Stimulated activated naive CD8-positive, alpha-beta T cell treated with anti-CD3 and anti-CD28 coated beads, Interleukin-15, Interleukin-2, amounts not matched to agents 100 ng/mL and 50 ng/mL, for 24 hours (primary cell): ENCODE measurements at regions not wholly inside any gene's neighbourhood (a gene's known extent, or its start where the extent isn't known, plus 50 kb on each side); places are given as distances from the start of the nearest gene placed in this dataset.

ENCODE experiments used
- H3K27ac Mint-ChIP-seq: one replicate; pipeline ENCODE4 v1.8.0; 2021; ENCODE audit warnings: mild to moderate bottlenecking, mixed read lengths
- H3K27me3 Mint-ChIP-seq: one replicate; pipeline ENCODE4 v1.8.0; 2021; ENCODE audit warnings: mixed read lengths
- H3K36me3 Mint-ChIP-seq: one replicate; pipeline ENCODE4 v1.8.0; 2021; ENCODE audit warnings: low read depth, mixed read lengths
- H3K4me1 Mint-ChIP-seq: one replicate; pipeline ENCODE4 v1.8.0; 2021; ENCODE audit warnings: low read depth, mixed read lengths
- H3K4me3 Mint-ChIP-seq: one replicate; pipeline ENCODE4 v1.8.0; 2021; ENCODE audit warnings: mild to moderate bottlenecking, mixed read lengths
- H3K9me3 Mint-ChIP-seq: one replicate; pipeline ENCODE4 v1.8.0; 2021; ENCODE audit warnings: mixed read lengths

DNA sequence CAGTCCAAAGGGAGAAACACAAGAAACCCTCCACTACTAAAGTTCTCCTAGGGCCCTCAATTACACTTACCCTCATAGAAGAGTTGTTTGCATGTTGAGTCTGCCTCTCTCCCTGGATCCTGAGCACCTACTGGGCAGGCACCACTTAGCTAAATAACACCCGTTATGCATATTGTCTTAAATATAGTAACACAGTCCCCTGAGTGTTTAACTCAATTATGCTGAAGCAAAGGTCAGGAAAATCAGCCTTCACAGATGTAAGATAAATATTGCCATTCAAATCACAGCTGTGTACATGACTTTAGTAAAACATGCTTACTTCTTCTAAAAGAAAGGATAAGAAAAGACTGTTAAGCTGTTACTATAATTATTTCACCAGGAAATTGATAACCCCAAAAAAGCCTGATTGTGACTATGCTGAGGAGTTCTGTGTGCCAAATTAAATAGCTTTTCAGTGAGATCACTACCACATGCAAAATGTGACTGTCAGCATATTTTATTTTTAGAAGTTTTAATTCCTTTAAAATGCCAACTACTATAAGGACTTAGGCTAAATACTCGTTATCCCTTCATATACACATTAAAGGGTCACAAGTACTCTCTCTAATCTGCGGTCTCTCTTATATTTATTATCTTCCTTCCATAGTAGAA, 733.9 kb upstream of the PHF14 start:
- Mint-ChIP-seq H3K4me3 (no peak overlapping the region), H3K27me3 (no peaks in the 10 kb centered on the region), H3K4me1 (no peaks in the 10 kb centered on the region), H3K9me3 (peaks cover 5% of the 10 kb centered on the region), H3K36me3 (no peaks in the 10 kb centered on the region), H3K27ac (no peak overlapping the region)

DNA sequence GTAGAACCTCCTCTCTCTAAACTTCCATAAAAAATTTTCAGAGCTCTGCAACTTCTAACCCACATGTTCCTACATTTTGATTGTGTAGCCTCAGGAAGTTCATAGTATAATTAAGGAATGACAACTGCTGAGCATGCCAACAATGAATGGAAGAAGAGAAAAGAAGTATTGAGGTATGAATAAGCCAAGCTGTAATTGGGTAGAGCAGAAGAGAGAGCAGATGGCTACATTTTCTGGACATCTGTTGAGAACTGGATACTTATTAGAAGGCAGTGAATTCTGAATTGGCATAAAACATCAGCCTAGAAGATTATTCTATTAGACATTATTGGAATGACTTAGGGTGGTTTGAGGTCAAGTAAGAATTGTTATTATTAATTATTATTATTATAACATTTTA, 728.3 kb upstream of the PHF14 start:
- Mint-ChIP-seq H3K4me1 (no peaks in the 10 kb centered on the region), H3K4me3 (no peak overlapping the region), H3K9me3 (peaks cover 15% of the 10 kb centered on the region)

DNA sequence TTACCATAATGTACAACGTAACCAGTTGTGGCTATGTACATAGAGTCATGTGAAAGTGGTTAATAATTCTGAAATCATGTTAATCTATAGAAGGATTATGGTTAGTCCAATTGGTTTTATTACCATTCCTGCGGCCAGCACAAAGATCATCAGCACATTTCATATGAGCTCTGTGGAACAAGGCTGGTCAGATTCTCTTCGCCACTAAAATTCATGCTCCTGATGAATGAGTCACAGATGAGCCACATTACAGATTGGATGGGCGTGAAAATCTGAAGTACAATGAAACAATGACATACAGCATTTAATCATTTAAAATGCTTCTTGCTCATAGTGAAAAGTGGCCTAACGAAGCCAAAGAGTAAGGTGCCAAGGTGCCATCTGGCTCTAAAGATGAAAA, 716.2 kb upstream of the PHF14 start:
- Mint-ChIP-seq H3K36me3 (no peaks in the 10 kb centered on the region), H3K9me3 (no peaks in the 10 kb centered on the region), H3K27me3 (no peaks in the 10 kb centered on the region), H3K27ac (no peak overlapping the region), H3K4me1 (no peaks in the 10 kb centered on the region), H3K4me3 (no peak overlapping the region)

More for the DNA sequence above, 728.3 kb upstream of the PHF14 start:
- H3K27me3 Mint-ChIP-seq: no peaks in the 10 kb centered on the region
- H3K36me3 Mint-ChIP-seq: no peaks in the 10 kb centered on the region
- H3K27ac Mint-ChIP-seq: no peak overlapping the region

DNA sequence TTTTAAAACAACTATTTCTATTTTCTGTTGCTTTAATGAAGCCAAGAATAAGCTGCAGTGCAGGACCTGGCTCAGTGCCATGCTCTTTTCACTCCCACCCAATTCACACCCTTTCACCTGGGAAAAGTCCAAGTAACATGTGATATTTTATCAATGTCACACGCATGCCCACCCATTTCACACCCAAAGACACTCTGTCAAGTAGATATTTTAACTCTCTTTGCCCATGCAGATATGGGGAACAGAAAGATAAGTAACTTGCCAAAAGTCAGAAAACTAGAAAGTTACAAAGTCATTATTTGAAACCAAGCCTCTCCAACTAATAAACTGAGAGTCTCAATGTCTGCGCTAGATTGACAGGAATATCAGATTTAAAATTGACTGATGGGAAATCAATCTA, 706.7 kb upstream of the PHF14 start:
- Mint-ChIP-seq H3K4me3 (no peak overlapping the region), H3K27me3 (no peaks in the 10 kb centered on the region), H3K36me3 (no peaks in the 10 kb centered on the region), H3K9me3 (peaks cover 4% of the 10 kb centered on the region), H3K4me1 (no peaks in the 10 kb centered on the region), H3K27ac (no peak overlapping the region)

DNA sequence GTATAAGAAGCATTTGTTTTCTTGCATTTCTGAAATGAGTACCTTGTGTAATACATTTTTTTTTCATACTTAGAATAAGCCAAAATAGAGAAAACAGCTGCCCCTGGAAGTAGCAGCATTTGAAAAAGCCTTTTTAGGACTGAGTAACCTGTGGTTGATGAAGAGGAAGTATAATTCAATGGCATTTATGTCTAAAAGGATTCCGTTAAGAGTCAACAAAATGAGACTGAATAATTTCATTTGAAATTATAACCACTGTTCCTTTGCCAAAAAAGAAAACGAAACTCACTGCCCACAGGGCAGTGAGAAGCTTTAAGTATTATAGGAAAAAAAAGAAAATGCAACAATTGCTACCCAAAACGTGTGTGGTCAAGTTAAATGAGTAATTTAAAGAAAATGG, 705.6 kb upstream of the PHF14 start:
- H3K27me3 Mint-ChIP-seq: no peaks in the 10 kb centered on the region
- peaks cover 8% of the 10 kb centered on the region for H3K9me3 Mint-ChIP-seq
- H3K4me1 Mint-ChIP-seq: no peaks in the 10 kb centered on the region
- no peaks in the 10 kb centered on the region for H3K36me3 Mint-ChIP-seq
- H3K4me3 Mint-ChIP-seq: no peak overlapping the region
- no peak overlapping the region for H3K27ac Mint-ChIP-seq

DNA sequence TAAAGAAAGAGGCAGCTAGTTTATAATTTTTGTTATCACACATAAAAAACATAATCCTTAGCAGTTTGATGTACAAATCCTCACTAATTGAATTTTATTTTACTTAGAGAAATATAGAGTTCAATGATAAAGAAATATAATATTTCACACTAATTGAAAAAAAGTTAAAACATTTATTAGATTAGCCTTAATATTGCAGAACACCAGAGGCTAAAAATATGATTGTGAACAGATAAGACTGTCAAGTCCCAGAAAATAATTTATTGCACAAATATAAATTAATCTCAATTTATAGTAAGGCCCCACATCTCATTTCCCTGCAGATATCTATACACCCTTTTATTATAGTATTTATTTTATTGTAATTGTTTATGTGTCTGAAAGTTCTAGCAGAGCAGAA, 690.8 kb upstream of the PHF14 start:
- Mint-ChIP-seq H3K4me1 (no peaks in the 10 kb centered on the region), H3K36me3 (no peaks in the 10 kb centered on the region), H3K27me3 (no peaks in the 10 kb centered on the region), H3K4me3 (no peak overlapping the region), H3K27ac (no peak overlapping the region), H3K9me3 (no peaks in the 10 kb centered on the region)

- no peaks in the 10 kb centered on the region for H3K4me1 Mint-ChIP-seq
- H3K27me3 Mint-ChIP-seq: no peaks in the 10 kb centered on the region
- H3K27ac Mint-ChIP-seq: no peak overlapping the region
- no peaks in the 10 kb centered on the region for H3K9me3 Mint-ChIP-seq
- H3K4me3 Mint-ChIP-seq: no peak overlapping the region
- no peaks in the 10 kb centered on the region for H3K36me3 Mint-ChIP-seq
These were observed 689.7 kb upstream of the PHF14 start for GRCh38 chr7:10284001-10284400.

DNA sequence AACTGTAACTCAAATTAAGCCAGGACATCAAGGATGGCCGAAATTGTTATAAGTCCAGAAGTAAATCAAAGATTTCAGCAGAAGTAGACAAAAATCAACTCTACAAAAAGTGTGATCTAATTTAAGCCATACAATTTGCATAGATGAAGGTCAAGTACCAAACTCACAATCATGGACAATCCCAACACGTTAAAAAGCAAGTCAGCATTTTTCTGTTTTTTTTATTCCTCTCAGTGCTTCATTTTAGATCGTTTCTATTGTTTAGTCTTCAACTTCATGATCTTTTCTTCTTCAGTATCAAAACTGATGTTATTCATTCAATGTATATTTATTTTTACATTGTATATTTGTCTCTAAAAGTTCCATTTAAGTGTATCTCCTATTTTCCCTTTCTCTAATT, 674.3 kb upstream of the PHF14 start:
- H3K36me3 Mint-ChIP-seq: no peaks in the 10 kb centered on the region
- no peaks in the 10 kb centered on the region for H3K4me1 Mint-ChIP-seq
- no peak overlapping the region for H3K4me3 Mint-ChIP-seq
- H3K9me3 Mint-ChIP-seq: no peaks in the 10 kb centered on the region
- no peak overlapping the region for H3K27ac Mint-ChIP-seq
- no peaks in the 10 kb centered on the region for H3K27me3 Mint-ChIP-seq

DNA sequence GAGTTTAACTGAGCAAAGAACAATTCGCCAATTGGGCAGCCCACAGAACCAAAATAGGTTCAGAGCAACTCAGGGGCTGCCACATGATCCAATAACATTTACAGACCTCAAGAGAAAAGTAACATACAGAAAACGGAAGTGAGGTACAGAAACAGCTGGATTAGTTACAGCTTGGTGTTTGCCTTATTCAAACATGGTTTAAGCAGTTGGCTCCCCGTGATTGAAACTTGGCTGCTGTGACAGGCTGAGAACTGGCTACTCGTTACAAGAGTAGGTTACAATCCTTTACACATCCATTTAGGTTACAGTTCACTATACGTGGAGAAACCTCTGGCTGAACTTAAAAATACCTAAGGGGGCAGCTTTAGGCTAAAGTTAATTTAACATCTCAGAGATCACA, 673.1 kb upstream of the PHF14 start:
- H3K36me3 Mint-ChIP-seq: no peaks in the 10 kb centered on the region
- H3K27me3 Mint-ChIP-seq: no peaks in the 10 kb centered on the region
- no peak overlapping the region for H3K27ac Mint-ChIP-seq
- no peak overlapping the region for H3K4me3 Mint-ChIP-seq
- H3K9me3 Mint-ChIP-seq: no peaks in the 10 kb centered on the region
- H3K4me1 Mint-ChIP-seq: no peaks in the 10 kb centered on the region

DNA sequence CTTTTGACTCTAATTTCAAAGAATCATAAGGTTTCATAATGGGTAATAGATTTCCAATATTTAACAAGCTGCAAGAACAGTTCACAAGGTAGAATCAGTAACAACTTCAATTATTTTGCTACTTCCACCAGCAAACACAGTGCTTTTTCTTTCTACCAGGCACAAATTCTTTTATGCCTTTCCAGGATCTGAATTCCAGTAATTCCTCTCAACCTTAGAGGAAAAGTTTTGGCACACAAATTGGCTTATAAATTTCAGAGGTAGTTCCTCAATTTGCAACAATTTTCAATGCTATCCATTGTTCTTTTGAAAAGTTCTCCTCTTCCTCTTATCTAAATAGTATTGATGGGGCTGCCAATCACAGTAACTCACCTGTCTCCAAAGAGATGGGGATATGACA, 665.4 kb upstream of the PHF14 start:
- H3K9me3 Mint-ChIP-seq: no peaks in the 10 kb centered on the region
- H3K27me3 Mint-ChIP-seq: no peaks in the 10 kb centered on the region
- no peaks in the 10 kb centered on the region for H3K4me1 Mint-ChIP-seq
- H3K36me3 Mint-ChIP-seq: no peaks in the 10 kb centered on the region
- H3K27ac Mint-ChIP-seq: no peak overlapping the region
- no peak overlapping the region for H3K4me3 Mint-ChIP-seq

DNA sequence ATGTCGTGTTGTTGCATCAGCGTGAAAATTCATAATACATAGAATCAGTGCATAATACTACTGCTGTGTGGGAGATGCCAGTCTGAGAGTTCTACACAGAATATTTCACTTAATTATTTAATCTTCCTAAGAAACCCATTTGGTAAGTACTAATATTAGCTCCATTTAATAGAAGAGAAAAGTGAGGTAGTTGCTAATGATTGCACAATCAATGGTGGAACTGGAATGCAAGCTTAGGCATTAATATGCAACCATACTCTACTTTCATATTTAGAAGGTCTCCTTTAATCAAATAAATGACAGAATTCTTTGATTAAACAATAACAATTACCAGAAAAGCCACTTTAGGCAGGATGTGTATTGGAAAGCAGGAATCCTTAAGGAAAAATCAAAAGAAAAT, 660.7 kb upstream of the PHF14 start:
- H3K27ac Mint-ChIP-seq: no peak overlapping the region
- peaks cover 4% of the 10 kb centered on the region for H3K9me3 Mint-ChIP-seq
- H3K4me1 Mint-ChIP-seq: no peaks in the 10 kb centered on the region
- H3K27me3 Mint-ChIP-seq: no peaks in the 10 kb centered on the region
- H3K4me3 Mint-ChIP-seq: no peak overlapping the region
- no peaks in the 10 kb centered on the region for H3K36me3 Mint-ChIP-seq

- Mint-ChIP-seq H3K27me3 (no peaks in the 10 kb centered on the region), H3K4me1 (no peaks in the 10 kb centered on the region), H3K36me3 (no peaks in the 10 kb centered on the region), H3K9me3 (peaks cover 4% of the 10 kb centered on the region), H3K27ac (no peak overlapping the region), H3K4me3 (no peak overlapping the region)
These were observed 657.8 kb upstream of the PHF14 start for GRCh38 chr7:10315881-10316280.

DNA sequence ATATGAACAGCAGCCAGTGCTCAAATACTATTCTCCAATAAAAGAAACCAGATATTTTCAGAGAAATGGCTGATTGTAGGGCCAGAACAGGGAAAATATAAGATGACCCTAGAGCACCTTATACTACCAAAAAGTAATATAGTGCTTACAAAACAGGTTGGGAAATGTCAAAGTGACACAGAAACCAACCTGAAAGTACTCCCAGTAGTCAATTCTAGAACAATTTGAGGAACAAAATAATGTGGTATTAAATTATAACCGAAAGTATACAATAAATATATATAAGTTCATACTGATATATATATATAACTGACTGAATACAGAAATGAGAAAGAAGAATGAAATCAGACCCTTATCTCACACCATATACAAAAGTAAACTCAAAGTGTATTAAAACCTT, 657.2 kb upstream of the PHF14 start:
- Mint-ChIP-seq H3K27me3 (no peaks in the 10 kb centered on the region), H3K36me3 (no peaks in the 10 kb centered on the region), H3K4me3 (no peak overlapping the region), H3K9me3 (peaks cover 4% of the 10 kb centered on the region), H3K27ac (no peak overlapping the region), H3K4me1 (no peaks in the 10 kb centered on the region)

- Mint-ChIP-seq H3K4me3 (no peak overlapping the region), H3K27ac (no peak overlapping the region), H3K4me1 (no peaks in the 10 kb centered on the region), H3K36me3 (no peaks in the 10 kb centered on the region), H3K9me3 (peaks cover 5% of the 10 kb centered on the region), H3K27me3 (no peaks in the 10 kb centered on the region)
These were observed 648.3 kb upstream of the PHF14 start for GRCh38 chr7:10325395-10325794.

GRCh38 chr7:10343108-10343507, 630.6 kb upstream of the PHF14 start:
- H3K9me3 Mint-ChIP-seq: no peaks in the 10 kb centered on the region
- no peaks in the 10 kb centered on the region for H3K27me3 Mint-ChIP-seq
- no peak overlapping the region for H3K27ac Mint-ChIP-seq
- H3K36me3 Mint-ChIP-seq: no peaks in the 10 kb centered on the region
- H3K4me3 Mint-ChIP-seq: no peak overlapping the region
- no peaks in the 10 kb centered on the region for H3K4me1 Mint-ChIP-seq

DNA sequence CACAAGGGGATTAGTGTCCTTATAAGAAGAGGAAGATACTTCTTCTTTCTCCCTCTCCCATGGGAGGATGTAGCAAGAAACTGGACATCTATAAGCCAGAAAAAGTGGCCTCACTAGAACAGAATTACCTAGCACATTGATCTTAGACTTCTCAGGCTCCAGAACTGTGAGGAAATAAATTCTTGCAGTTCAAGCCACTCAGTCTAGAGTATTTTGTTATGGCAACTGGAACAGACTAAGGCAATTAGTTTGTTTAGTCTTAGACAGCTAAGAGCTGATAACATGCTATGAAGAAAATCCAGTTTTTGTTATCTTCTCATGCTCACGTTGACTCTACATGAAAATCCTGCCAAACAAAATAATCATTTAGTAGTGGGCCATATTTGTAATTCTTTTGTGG, 627.6 kb upstream of the PHF14 start:
- Mint-ChIP-seq H3K27ac (no peak overlapping the region), H3K36me3 (no peaks in the 10 kb centered on the region), H3K9me3 (no peaks in the 10 kb centered on the region), H3K4me3 (no peak overlapping the region), H3K4me1 (no peaks in the 10 kb centered on the region), H3K27me3 (no peaks in the 10 kb centered on the region)
